Calu3 (cell line): ENCODE measurements at regions not wholly inside any gene's neighbourhood (a gene's known extent, or its start where the extent isn't known, plus 50 kb on each side); places are given as distances from the start of the nearest gene placed in this dataset.

Source experiments
- BruUV-seq: library from RNA; stranded (reverse); fragments of 400-500 nt; replicated peaks from 2 replicates; lab custom pipeline; 2021; lab: Mats Ljungman, UMichigan
- CTCF ChIA-PET: fragments of 300-600 bp; sonication (Branson Sonifier 250); formaldehyde crosslinking; loops from one replicate; lab custom pipeline; 2022; ENCODE audit warnings: antibody characterized with exemption; lab: Charles Lee
- DNase-seq: peaks from one replicate; pipeline ENCODE4 v3.0.0; 2022
- H3K27ac Mint-ChIP-seq: one replicate; pipeline ENCODE4 v1.8.0; 2022; ENCODE audit warnings: mixed read lengths; ENCODE audit not compliant: unreplicated experiment
- H3K27me3 Mint-ChIP-seq: one replicate; pipeline ENCODE4 v1.8.0; 2022; ENCODE audit warnings: mixed read lengths; ENCODE audit not compliant: unreplicated experiment
- H3K36me3 Mint-ChIP-seq: one replicate; pipeline ENCODE4 v1.8.0; 2022; ENCODE audit warnings: mild to moderate bottlenecking, moderate library complexity, mixed read lengths; ENCODE audit not compliant: insufficient read depth, unreplicated experiment
- H3K4me1 Mint-ChIP-seq: one replicate; pipeline ENCODE4 v1.8.0; 2022; ENCODE audit warnings: mild to moderate bottlenecking, low read depth, mixed read lengths; ENCODE audit not compliant: unreplicated experiment
- H3K4me3 Mint-ChIP-seq: one replicate; pipeline ENCODE4 v1.8.0; 2022; ENCODE audit warnings: mild to moderate bottlenecking, low read depth, moderate library complexity, mixed read lengths; ENCODE audit not compliant: unreplicated experiment
- H3K9me3 Mint-ChIP-seq: one replicate; pipeline ENCODE4 v1.8.0; 2022; ENCODE audit warnings: low read depth, mixed read lengths; ENCODE audit not compliant: unreplicated experiment
- CTCF ChIP-seq: fragments of 200-600 bp; IDR thresholded peaks from one replicate; pipeline ENCODE4 v1.8.0; 2022; ENCODE audit warnings: antibody characterized with exemption; ENCODE audit not compliant: unreplicated experiment
- intact Hi-C: fragments of 100-400 bp; cut with micrococcal nuclease; formaldehyde crosslinking; loops from one replicate; pipeline ENCODE4 v1.10.0; 2022; ENCODE audit not compliant: unreplicated experiment

GRCh38 chr1:24988558-24988912 lies 58.5 kb upstream of the RUNX3 start:
- no peak overlapping the region for H3K4me3 Mint-ChIP-seq
- H3K4me1 Mint-ChIP-seq, result no peaks in the 10 kb centered on the region
- CTCF ChIA-PET, result interaction anchor here (0.6 to 1.5 kb wide), 2 partner anchors 9 to 213 kb away, joined by 3 to 6 read pairs; no protein-coding TSS in a partner anchor
- BruUV-seq, result no TSS peak
- peaks cover 6% of the 10 kb centered on the region for H3K9me3 Mint-ChIP-seq
- no peaks in the 10 kb centered on the region for H3K36me3 Mint-ChIP-seq
- H3K27ac Mint-ChIP-seq, result no peak overlapping the region
- TF ChIP-seq CTCF, result no peak
- DNase-seq, result no peak
- H3K27me3 Mint-ChIP-seq, result peaks cover 94% of the 10 kb centered on the region
- intact Hi-C loops, result no loop called here

GRCh38 chr1:24987875-24988557 lies 57.9 kb upstream of the RUNX3 start:
- Mint-ChIP-seq H3K4me1 (no peaks in the 10 kb centered on the region), H3K9me3 (peaks cover 6% of the 10 kb centered on the region), H3K36me3 (no peaks in the 10 kb centered on the region), H3K4me3 (no peak overlapping the region), H3K27me3 (peaks cover 97% of the 10 kb centered on the region), H3K27ac (no peak overlapping the region)
- intact Hi-C loops, result no loop called here
- no TSS peak for BruUV-seq
- CTCF ChIA-PET, result interaction anchor here (0.6 to 1.5 kb wide), 3 partner anchors 9 to 214 kb away, joined by 3 to 6 read pairs (median 3); no protein-coding TSS in a partner anchor
- DNase-seq, result no peak
- TF ChIP-seq CTCF, result no peak

GRCh38 chr1:24987424-24987823 lies 57.3 kb upstream of the RUNX3 start:
- no peaks in the 10 kb centered on the region for H3K36me3 Mint-ChIP-seq
- H3K27ac Mint-ChIP-seq, result no peak overlapping the region
- BruUV-seq, result no TSS peak
- peaks cover 97% of the 10 kb centered on the region for H3K27me3 Mint-ChIP-seq
- TF ChIP-seq CTCF, result no peak
- CTCF ChIA-PET, result interaction anchor here (1.0 to 1.5 kb wide), 2 partner anchors 10 to 44 kb away, joined by 3 read pairs; no protein-coding TSS in a partner anchor
- DNase-seq, result no peak
- no peaks in the 10 kb centered on the region for H3K4me1 Mint-ChIP-seq
- H3K9me3 Mint-ChIP-seq, result peaks cover 3% of the 10 kb centered on the region
- intact Hi-C loops, result no loop called here
- no peak overlapping the region for H3K4me3 Mint-ChIP-seq

GRCh38 chr1:24986372-24986965 lies 56.4 kb upstream of the RUNX3 start:
- CTCF ChIA-PET, result no interaction called here
- Mint-ChIP-seq H3K27me3 (peaks cover 97% of the 10 kb centered on the region), H3K4me1 (no peaks in the 10 kb centered on the region), H3K27ac (no peak overlapping the region), H3K4me3 (no peak overlapping the region), H3K9me3 (no peaks in the 10 kb centered on the region), H3K36me3 (no peaks in the 10 kb centered on the region)
- intact Hi-C loops, result no loop called here
- no peak for DNase-seq
- no peak for TF ChIP-seq CTCF
- BruUV-seq, result no TSS peak
